Suprapubic skin (tissue), 4 donors: ENCODE measurements at regions not wholly inside any gene's neighbourhood (a gene's known extent, or its start where the extent isn't known, plus 50 kb on each side); places are given as distances from the start of the nearest gene placed in this dataset.

Experiments used
- CTCF ChIP-seq, 2 donors: fragments of 200-600 bp in 1 of 2; fragments of 450-650 bp in 1 of 2; sonication (generic) in 1 of 2; IDR thresholded peaks; one replicate each; pipeline ENCODE4 v1.5.1; 2016 to 2019; ENCODE audit warnings: antibody characterized with exemption in 2 of 2, mild to moderate bottlenecking in 1 of 2, moderate library complexity in 1 of 2
- EP300 ChIP-seq: sonication (generic); formaldehyde crosslinking; IDR thresholded peaks from one replicate; pipeline ENCODE4 v1.6.1; 2017; ENCODE audit warnings: antibody characterized with exemption
- POLR2A ChIP-seq, 2 donors: fragments of 450-650 bp; IDR thresholded peaks; one replicate each; pipeline ENCODE4 v1.6.1; 2017; ENCODE audit warnings: antibody characterized with exemption in 2 of 2, mild to moderate bottlenecking in 2 of 2, moderate library complexity in 2 of 2
- POLR2AphosphoS5 ChIP-seq, 3 donors: sonication (generic); formaldehyde crosslinking; IDR thresholded peaks; one replicate each; pipeline ENCODE4 v1.6.1; 2017; ENCODE audit warnings: antibody characterized with exemption in 3 of 3

- TF ChIP-seq POLR2A (IDR thresholded peaks at IDR 0.05) (no peak), CTCF (IDR thresholded peaks at IDR 0.05) (no peak), EP300 (no peak), POLR2AphosphoS5 (IDR thresholded peaks at IDR 0.05) (no peak)
Observed at GRCh38 chr7:130945411-130945811, 211.4 kb upstream of the KLF14 start.
